Colon (tissue), 2 donors: ENCODE measurements at regions not wholly inside any gene's neighbourhood (a gene's known extent, or its start where the extent isn't known, plus 50 kb on each side); places are given as distances from the start of the nearest gene placed in this dataset.
"Not testable (repeated sequence)": the region's sequence is repeated elsewhere in the genome, so short reads cannot be mapped to it uniquely, and the experiment has no call there.

Source experiments
- FAIRE-seq: peaks from 2 replicates; lab custom pipeline; 2012; peaks lifted over from hg19 to GRCh38; lab: Jason Lieb, UNC
- donor health status: control.
- donor health status: control.

DNA sequence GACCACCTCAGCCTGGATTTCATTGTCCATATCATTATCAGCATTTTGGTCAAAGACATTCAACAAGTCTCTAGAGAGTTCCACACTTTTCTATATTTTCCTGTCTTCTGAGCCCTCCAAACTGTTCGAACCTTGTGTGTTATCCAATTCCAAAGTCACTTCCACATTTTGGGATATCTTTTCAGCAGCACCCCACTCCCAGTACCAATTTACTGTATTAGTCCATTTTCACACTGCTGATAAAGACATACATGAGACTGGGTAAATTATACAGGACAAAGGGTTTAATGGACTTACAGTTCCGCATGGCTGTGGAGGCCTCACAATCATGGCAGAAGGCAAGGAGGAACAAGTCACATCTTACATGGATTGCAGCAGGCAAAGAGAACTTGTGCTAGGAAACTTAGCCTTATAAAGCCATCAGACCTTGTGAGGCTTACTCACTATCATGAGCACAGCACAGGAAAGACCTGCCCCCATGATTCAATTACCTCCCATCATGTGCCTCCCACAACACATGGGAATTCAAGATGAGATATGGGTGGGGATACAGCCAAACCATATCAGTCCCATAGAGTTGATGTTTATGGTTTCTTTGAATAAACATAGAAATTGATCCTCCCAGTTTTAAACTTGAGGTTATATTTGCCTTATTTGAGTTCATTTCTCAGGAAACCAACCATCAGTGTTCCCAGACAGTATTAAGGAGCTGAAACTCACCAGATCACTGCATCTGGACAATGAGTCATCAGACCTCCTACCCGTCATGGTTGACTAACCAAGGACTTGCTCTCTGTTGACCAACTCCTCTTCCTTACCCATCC lies 322.7 kb upstream of the DUSP10 start:
- FAIRE-seq: no peak

DNA sequence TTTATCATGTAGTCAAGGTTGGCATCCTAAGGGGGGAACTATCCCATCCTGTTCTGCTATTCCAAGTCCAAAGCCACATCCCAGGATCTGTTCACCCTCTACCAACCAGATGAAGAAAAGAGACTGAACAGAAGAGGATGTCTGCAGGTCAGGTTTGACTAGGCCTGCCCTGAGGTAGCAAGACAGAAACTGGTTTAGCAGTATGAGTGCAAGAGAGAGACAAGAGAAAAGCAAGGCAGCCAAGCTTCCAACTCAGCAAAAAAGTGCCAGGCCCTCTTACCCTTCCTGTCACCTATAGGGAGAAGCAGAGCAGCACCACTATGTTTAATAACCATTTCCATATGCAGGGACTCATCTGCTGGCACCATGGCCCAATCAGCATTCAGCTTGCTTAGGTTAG lies 320.8 kb upstream of the DUSP10 start:
- FAIRE-seq: no peak

DNA sequence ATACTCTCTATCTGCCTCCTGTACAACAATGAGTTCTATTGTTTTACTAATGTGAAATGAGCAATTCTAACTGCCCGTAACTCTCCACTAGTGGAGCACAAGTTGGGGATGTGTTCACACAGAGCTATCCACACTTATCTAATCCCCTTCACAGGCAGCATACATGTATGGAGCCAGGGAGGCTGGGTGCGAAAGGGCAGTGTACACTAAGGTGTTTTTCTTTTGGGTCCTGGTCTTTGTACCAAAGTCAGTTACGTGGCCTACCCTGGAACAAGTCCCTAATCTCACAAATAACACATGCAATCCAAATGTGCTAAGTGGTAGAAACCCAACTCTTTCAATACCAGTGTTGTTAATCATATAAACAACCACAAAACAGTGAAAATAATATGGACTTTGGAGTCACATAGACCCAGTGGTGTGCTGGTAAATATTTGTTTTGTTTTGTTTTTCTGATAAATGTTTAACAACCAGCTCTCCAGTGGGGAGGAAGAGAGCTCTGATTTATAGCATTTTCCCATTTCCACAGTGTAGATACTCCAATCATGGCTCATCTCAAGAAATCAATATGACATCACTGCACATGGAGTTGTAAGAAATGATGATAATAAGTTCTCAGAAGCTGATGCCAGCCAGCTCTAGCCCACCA lies 319.9 kb upstream of the DUSP10 start:
- FAIRE-seq: no peak

DNA sequence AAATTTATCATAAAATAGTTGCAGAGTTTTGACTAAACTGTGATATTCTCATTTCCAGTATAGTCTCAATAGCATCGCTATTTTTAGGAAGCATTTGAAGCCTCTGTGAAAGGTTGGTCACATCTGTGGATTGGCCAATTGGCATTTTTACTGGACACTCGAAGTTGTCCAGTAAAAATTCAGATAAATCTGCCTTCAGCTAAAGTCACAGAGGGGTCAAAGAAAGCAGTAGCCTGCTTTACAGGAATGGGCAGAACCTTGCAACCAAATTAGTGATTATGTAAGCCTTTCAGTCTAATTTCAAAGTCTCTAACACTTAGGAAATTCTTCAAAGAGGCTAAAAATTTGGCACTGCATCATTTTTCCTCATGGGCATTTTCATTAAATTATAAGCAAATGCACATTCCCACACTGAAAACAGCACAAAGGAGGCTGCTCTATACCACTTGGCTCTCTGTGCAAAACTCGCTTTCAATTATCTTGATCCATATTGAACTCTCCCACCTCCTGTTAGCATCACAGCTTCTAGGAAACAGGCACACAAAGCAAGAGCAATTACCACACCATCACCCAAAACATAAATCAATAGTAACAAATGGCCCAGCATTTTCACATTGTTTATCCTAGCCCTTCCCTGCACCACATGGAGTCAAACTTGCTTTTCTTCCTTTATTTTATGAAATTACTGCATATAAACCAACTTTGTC lies 318.5 kb upstream of the DUSP10 start:
- FAIRE-seq: no peak

DNA sequence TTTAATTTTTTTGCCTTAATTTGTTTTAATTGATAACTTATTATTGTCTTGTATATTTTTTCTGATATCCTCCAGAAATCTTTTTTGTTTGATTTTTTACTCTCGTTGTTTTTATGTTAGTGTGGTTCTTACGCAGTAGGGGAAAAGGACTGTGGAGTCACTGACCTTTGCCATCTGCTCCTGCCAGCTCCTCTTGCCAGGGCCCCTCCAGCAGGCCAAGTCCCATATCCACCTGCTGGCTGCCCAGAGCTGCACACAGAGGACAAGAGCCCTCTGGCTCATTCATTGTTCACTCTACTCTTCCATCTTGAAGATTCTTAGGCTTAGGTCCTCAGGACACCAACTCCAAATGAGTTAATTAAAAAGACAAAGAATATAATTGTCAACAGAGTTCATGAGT lies 316.4 kb upstream of the DUSP10 start:
- FAIRE-seq: no peak

DNA sequence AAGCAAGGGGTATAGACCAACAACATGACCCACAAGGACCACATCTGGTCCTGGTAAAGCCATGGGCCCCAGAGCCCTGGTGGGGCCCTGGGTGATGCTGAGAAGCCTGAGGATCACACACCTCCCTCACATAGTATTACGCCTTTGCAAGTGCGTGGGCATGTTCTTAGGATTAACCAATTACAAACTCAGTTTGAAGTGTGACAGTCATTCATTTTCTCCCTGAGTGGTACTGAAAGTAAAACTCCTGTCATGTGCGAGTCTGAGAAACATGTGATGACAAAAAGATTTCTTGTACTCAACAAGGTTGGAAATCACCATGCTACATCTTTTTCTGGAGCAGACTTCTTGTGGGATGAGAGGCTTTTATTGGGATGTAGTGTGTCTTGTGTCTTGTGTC lies 315.3 kb upstream of the DUSP10 start:
- no peak for FAIRE-seq

DNA sequence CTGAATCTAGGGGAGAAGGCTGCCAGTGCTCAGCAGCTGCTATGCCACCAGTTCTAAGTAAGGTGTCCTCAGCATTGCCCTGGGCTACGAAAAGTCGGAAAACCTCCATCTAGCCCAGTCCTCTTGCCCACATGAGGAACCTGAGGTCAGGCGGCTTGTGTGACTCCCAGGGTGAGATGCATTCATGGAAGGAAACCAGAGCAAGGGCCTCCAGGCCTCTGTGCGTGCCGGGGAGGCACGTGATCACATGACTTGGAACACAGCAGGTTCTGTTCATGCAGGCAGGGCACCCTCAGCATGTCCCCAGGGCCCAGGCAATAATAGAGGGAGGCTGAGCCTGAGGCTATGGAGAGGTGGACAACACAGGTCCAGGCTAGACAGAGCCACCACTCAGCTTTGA lies 312.5 kb upstream of the DUSP10 start:
- no peak for FAIRE-seq

DNA sequence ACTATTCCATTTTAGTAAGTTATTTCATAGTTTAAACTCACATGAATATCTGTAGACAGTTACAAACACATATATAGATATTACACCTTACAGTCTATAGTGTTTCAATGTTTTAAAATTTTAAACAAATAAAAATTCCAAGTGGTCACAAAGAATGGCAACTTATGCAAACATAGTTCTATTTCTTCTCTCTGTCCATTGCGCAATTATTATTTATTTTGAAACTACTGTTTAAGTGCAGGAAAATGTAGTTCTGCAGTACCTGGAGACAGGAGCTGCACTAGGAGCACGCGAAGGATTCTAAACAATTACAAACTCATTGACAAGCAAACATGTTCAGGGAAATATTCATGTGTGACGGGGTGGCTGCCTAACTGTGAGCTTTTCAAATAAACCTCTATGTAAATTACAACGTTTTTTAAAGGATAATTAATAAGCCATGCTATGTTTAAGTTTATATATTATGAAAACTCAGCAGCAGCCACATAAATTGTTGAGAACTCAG lies 312.0 kb upstream of the DUSP10 start:
- FAIRE-seq: no peak

DNA sequence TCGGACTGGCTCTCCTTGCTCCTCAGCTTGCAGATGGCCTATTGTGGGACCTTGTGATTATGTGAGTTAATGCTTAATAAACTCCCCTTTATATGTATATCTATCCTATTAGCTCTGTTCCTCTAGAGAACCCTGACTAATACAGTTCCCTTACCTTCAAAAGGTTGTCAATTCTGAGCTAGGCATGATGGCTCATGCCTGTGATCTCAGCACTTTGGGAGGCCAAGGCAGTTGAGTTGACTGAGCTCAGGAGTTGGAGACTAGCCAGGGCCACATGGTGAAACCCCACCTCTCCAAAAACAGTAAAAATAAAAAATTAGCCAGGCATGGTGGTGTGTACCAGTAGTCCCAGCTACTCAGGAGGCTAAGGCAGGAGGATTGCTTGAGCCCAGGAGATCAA lies 309.4 kb upstream of the DUSP10 start:
- not testable (repeated sequence) for FAIRE-seq

DNA sequence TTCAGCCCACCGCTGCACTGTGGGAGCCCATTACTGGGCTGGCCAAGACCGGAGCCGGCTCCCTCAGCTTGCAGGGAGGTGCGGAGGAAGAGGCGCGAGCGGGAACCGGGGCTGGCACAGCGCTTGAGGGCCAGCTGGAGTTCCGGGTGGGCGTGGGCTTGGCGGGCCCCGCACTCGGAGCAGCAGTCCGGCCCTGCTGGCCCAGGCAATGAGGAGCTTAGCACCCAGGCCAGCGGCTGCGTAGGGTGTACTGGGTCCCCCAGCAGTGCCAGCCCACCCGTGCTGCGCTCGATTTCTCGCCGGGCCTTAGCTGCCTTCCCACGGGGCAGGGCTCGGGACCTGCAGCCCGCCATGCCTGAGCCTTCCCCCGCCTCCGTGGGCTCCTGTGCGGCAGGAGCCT lies 307.8 kb upstream of the DUSP10 start:
- not testable (repeated sequence) for FAIRE-seq

DNA sequence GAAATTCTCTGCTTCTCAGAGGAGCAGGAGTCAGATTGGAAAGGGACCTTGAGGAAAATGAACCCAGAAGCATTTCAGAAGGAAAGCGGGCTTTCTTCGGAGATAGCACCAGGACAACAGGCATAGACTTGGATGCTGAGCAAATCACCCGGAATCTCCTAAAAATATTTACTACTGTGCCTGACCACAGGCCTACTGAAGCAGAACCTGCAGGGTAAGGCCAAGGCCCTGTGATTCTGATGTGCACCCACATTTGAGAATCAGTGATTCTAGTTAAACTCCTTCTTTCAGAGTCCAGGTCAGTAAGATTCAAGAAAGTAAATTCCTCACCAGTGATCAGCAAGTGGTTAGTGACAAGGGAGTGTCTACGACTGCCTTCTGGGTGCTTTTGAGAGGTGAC lies 307.3 kb upstream of the DUSP10 start:
- no peak for FAIRE-seq

DNA sequence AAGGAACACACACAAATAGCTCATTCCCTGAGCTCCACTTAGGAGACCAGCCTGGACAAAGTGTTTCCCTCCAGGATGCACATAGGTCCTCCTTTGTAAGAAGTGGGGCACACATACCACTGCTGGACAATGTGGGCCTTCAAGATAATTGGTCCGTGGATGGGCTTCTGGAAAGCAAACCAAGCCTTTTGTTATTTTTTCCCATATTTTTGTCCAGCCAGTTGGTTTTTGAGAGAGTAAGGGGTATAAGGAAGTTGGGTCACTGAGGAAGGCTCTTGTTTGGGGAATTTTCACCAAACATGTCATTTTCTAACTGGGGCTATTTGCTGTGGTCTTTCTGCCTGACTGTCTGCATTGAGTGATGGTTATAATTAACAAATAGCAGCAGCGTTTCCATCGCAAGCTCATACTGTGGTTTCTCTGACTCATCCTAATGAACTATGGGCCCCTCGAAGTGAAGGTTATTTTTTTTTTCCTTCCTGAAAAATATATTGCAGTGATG lies 306.3 kb upstream of the DUSP10 start:
- FAIRE-seq: no peak

DNA sequence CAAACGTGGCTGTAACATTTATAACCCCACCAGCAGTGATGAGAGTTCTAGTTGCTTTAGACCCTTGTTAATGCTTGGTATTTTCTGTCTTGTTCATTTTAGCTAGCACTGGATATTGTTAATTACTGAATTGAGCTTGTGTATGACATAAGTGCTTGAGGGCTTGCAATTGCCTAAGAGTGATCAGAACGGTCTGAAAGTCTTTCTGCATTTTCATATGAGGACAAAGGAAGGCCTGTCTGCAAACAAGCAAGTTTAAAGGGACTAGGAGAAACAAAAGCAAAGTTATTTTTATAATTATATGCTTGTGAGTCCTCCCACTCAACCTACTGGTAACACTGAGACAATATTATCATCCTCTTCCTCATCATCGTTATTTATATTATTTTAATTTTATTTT lies 305.5 kb upstream of the DUSP10 start:
- FAIRE-seq: no peak

DNA sequence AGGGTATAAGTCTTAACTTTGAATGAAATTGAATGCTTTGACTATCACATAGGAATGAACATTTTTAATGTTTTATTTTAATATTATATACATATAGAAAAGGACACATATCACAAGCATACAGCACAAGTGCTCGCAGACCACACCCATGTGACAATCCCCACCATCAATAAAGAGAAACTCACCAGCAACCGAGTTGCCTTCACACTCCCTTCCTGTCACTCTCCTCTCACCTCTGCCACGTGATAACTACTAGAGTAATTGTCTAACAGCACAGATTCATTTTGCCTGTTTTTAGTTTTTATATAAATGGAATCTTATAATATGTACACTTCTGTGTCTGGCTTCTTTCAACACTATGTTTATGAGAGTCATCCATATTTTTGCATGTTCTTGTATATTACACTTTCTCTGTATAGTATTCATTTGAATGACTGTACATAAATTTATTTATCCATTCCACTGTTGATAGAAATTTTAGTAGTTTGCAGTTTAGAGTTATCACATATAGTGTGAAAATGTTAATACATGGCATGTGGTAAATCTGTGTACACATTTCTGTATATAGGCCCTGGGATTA lies 304.9 kb upstream of the DUSP10 start:
- no peak for FAIRE-seq

DNA sequence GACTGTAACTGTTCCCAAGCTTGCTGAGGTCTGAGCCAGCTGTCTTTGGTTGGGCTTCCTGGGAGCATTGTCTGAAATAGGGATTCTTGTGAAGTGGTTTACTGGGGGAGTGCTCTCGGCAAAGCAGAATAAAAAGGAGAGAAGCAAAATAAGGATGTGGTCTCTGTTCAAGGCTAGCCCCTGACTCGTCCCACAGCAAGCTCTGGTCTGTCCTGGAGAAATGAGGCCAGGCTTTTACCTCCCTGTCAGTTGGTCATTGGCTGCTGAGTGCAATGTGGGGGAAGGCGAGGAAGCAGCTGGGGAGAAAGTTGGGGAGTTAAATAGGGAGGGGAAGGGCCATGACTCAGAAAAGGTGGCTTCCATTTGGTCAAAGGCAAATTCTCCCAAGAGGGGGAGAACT lies 303.9 kb upstream of the DUSP10 start:
- no peak for FAIRE-seq

DNA sequence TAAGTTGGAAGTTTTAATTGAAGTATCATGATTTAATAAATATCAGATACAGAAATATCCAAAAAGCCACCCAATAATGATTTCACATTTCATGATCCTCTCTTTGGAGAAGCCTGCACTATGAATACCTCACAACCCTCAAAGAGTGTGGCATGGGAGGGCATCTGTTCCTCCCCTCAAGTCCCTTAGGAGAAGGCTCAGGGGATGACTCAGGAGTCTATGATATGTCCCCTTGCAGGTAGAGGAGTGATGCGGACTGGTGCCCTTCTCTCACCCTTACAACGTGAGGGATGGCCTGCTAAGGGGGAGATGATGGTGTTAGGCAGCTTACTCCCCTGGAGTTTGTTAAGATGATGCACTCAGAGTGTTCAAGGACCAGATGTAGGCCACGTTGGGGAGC lies 303.3 kb upstream of the DUSP10 start:
- FAIRE-seq: no peak

DNA sequence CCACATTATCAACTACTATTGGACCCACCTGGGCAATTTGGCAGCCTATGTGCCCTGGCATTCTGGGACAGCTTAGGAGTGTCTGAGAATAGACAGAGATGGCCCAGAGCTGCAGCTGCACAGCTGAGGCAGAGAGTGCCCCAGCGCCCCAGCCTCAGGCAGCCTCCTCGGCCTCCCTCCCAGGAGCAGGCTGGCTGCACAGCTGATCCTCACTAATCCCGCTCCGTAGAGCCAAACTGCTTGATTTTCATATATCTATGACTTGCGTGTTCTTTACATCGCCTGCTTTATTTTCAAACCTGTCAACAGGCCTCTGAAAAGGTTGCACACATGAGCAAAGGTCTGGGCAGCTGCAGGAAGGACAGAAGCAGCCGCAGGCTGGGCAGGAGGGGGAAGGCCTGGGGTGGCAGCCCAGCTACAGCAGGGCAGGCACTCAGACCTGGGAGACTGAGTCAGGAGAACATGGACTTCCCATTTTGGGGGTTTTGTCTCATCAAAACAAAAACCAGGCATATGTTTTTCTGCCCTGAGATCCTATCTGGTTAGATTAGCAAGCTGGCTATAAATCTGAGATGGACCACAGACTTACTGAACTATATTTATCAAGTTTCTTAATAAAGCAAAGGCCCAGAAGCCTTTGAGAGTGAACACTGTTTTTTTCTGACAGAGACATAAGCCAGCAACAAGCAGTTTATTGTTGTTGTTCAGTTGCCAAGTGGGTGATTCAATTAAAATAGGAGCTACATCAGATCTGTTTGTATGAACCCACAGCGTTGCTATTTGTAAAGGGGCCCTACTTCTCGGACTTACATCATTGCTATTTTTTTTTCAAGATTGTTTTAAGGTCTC lies 301.8 kb upstream of the DUSP10 start:
- no peak for FAIRE-seq

DNA sequence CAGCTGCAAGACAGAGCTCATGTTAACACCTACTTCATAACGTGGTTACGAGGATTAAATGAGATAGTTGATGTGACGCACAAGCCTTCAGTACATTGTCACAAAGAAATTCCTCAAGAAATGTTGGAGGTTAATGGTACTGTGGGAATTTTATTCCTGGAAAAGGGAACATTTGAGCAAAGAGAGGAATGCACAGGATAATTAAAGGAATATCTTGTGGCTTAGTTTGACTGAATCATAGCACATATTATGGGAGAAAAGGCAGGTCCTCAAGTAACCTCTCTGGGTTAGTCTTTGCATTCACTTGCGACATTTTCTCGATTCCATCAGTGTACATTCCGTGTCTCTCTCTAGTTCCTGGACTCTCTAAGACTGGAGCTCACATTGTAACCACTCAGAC lies 300.2 kb upstream of the DUSP10 start:
- no peak for FAIRE-seq

DNA sequence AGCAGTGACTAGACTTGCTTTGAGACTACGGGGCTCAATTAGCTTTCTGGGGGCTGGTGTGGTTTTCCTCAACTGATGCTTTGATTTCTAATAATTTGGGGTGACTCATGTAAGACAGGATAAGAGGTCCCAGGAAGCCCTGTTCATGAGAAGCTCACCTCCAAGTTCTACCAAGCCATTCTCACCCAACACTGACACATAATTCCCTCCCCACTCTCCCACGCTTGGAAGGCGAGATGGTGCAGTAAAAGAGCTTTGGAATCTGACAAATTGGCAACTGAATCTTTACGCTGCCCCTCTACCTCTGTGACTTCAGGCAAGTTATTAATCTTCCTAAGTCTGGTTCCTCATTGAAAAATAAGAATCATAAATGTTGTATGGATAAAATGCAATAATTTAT lies 299.1 kb upstream of the DUSP10 start:
- FAIRE-seq: no peak

DNA sequence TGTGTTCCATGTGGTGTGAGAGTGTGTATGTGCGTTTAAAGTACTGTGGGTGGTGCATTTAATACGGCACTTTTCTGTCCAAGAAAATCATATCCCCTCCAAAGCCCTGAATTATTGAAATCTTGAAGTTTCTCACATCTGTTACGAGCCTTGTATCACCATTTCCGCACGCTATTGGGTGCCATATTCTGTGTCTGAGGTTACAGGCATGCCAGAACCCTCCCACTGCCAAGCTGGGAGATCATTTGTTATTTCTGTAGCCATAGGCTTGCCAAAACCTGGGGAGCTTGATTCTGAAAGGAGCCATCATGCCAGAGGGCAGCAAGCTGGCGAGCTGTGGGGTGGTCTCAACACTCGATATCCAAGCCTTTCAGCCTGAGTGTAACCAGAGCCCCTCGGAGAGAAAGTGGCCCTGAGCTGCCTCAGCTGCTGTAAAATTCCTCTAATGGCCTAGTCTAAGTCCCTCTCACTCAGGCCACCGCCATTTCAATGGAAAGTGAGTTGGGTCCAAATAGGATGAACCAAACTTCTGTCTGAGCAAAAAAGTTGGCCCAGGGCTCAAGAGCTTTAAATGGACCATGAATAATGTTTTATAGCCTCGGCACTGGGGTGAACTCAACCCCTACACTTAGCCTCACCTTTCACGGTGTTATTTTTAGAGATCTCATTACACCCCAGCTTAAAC lies 298.4 kb upstream of the DUSP10 start:
- no peak for FAIRE-seq

DNA sequence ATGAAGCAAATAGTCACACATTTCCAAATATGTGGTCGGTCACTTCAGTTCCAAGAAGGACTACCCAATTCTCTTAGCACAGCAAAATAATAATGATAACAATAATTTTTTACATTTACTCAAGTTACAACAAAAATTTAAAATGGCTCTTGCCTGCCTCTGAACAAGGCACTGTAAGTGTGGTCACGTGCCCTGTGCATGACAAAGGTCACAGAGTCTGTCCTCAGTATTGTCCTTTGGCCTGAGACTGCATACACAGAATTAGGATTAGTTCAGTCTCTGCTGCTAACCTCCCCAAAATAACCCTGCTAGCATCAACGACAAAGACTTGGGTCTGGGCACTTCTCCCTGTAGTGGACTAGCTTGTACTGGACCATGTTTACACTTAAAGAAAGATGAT lies 297.1 kb upstream of the DUSP10 start:
- FAIRE-seq: no peak
